HL-60/S4 treated with retinoic acid at 250 ng/mL for 4 days and 3 days (cell line): ENCODE measurements at regions not wholly inside any gene's neighbourhood (a gene's known extent, or its start where the extent isn't known, plus 50 kb on each side); places are given as distances from the start of the nearest gene placed in this dataset.
"Not testable (repeated sequence)": the region's sequence is repeated elsewhere in the genome, so short reads cannot be mapped to it uniquely, and the experiment has no call there.

ENCODE experiments used
- in situ Hi-C: fragments of 300-500 bp; cut with MboI; formaldehyde crosslinking; loops from 2 replicates; pipeline ENCODE4 v1.7.0; 2022; ENCODE audit warnings: low sequenced_read_pairs

DNA sequence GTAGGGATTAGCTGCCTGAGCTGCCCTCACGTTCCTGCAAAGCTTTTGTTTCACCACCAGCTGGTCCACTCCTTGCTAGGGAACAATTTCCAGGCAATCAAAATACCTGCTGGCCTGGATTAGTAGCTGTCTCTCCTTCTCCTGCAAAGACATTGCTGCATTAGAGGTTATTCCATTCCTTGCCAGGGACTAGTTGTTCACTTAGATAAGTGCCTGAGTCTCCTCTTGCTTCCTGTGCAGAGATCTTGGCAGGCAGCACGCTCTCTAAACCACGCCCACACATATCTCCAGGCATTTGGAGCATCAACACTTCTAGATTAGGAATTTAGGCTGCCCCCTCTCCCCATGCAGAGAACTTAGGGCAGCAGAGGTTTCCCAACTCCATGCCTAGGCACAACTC lies 150.4 kb upstream of the SMIM30 start:
- in situ Hi-C loops = no loop called here

DNA sequence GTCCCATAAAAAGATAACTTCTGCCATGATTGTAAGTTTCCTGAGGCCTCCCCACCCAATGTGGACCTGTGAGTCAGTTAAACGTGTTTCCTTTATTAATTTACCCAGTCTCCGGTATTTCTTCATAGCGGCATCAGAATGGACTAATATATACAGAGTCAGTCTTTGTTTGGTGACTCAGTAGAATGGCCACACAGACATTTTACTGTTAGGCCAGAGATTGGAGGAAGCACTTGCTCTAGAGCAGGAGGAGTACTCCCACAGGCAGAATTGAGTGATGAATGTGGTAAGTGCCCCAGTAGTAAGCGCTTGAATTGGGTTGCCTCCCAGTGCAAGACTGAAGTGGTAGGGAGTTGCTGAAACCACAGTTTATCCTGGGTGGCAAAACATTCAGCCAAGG lies 149.5 kb upstream of the SMIM30 start:
- in situ Hi-C loops = no loop called here

DNA sequence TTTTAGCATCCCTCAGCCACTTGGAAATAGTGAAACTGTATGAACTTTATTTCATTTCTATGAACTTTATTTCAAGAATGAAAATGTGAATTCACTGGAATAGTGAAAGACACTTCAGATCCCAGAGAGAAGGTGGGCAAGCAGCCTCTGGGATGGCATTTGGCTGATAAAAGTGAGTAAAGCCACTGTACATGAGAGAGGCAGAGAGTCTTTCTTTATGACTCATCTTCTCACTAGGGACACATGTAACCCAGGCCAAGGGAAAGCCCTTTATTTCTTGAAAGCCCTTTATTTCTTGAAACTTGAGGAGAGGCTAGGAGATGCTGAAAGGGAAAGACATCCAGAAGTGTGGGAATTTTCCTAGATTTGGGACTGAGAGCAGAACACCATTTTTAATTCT lies 148.9 kb upstream of the SMIM30 start:
- in situ Hi-C loops = no loop called here

DNA sequence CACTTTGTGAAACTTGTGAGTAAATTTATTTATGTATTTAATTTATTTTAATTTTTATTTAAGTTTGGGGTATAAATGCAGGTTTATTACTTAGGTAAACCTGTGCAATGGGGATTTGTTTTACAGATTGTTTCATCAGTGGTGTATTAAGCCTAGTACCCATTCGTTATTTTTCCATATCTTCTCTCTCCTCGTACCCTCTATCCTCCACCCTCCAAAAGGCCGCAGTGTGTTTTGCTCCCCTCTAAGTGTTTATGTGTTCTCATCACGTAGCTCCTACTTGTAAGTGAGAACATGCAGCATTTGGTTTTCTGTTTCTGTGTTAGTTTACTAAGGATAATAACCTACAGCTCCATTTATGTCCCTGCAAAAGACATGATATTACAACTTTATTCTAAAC lies 145.4 kb upstream of the SMIM30 start:
- in situ Hi-C loops = no loop called here

DNA sequence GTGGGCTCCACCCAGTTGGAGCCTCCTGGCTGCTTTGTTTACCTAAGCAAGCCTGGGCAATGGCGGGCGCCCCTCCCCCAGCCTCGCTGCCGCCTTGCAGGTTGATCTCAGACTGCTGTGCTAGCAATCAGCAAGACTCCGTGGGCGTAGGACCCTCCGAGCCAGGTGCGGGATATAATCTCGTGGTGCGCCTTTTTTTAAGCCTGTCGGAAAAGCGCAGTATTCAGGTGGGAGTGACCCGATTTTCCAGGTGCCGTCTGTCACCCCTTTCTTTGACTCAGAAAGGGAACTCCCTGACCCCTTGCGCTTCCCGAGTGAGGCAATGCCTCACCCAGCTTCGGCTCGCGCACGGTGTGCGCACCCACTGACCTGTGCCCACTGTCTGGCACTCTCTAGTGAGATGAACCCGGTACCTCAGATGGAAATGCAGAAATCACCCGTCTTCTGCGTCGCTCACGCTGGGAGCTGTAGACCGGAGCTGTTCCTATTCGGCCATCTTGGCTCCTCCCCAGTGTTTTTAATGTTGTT lies 144.9 kb upstream of the SMIM30 start:
- in situ Hi-C loops = not testable (repeated sequence)

DNA sequence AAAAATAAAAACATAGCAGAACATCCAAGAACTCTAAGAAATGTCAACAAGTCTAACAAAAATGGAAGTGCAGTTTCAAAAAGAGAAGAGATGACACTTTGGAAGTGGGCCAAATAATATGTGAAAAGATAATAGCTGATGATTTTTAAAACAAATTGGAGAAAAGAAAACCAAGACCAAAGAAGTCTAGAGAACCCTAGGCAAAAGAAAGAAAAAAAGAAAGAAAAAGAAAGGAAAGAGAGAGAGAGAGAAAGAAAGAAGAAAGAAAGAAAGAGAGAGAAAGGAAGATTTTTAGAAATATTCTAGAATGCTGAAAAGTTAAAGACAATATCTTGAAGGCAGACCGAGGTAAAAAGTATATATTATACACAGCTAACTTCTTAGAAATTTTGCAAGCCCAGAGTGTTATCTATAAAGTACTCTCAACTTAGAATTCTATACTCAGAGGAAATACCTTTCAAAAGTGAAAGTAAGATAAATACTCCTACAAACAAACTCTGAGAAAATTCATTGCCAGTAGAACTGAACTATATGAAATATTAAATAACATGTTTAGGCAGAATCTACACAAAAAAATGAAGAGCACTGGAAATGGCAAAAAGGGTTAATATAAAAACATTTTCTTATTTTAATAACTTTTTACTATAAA lies 138.7 kb upstream of the SMIM30 start:
- in situ Hi-C loops = no loop called here

DNA sequence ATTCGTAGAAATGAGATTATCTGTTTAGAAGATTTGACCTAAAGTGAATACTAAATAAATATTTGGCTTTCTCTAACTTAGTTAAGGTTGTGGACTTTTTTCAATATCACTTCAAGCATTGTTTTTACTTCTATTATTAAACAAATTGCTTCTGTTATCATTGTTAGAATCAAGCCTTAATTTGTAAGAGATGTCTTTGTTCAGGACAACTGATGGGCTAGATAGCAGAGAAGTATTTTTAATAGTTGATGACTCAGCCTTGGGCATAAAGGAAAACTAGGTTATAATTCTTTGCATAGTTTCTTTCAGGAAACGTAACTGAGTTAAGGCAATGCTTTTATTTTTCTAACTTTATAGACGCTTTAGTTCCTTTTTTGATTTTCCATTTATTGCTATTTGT lies 128.8 kb upstream of the SMIM30 start:
- in situ Hi-C loops = no loop called here

DNA sequence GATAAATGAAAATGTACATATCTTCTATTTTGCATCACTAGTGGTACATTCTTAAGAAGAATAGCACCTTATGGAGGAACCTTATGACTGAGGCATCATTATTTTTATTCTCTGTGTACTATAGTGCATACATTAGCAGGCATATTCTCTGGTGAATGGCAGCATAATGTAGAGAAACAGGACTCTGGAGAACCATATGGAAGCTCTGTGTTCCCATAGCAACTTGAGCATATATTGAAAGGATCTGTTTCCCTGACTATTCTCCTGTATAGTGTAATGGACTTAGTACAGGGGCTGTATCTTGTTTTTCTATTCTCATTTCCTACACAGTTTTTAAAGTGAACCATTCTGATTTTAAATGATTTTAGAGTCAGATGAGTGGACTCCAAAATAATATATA lies 128.4 kb upstream of the SMIM30 start:
- in situ Hi-C loops = no loop called here

DNA sequence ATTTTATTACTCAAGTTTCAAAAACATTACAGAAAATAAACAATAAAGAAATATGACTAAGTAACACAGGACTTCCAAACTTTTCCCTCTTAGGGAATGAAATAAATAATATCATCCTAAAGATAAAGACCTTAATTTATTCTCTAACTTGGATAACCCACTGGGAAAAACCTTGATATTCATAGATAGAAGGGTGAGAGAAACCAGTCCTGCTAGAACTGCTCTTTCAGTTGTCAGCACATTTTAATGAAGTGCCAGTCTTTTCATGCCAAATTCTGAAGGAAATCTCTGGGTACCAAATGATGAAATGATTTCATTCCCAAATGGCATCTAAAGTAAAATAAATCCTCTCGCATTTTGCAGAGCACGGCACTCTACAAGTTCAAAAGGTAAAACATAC lies 114.5 kb upstream of the SMIM30 start:
- in situ Hi-C loops = no loop called here

DNA sequence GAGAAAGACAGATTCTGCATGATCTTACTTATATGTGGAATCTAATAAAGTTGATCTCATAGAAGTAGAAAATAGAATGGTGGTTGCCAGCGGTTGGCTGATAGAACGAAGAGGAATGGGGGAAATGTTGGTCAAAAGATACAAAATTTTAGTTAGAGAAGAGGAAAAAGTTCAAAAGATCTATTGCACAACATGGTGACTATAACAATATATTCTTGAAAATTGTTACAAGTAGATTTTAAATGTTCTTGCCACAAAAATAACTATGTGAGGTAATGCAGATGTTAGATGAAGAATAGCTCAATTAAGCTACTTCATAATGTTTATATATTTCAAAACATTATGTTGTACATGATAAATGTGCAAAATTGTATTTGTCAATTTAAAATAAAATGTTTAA lies 112.3 kb upstream of the SMIM30 start:
- in situ Hi-C loops = no loop called here

DNA sequence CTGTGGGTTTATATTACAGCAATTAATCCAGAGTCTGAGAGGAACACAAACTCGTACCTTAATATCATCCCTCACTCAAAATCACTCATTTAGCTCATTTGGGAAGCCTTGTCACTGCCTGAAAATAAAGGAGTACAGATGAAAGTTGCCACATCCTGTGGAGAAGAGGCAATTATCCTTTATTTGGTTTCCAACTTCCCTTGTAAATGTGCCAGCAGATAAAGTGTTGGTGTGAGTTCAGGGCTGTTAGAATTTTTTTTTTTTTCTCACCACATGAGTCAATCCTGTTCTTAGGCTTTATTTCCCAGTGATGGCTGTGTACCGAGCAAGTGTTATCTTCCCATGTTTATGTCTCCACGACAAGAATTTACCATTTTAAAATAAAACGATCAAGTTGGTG lies 99.0 kb upstream of the SMIM30 start:
- in situ Hi-C loops = no loop called here

DNA sequence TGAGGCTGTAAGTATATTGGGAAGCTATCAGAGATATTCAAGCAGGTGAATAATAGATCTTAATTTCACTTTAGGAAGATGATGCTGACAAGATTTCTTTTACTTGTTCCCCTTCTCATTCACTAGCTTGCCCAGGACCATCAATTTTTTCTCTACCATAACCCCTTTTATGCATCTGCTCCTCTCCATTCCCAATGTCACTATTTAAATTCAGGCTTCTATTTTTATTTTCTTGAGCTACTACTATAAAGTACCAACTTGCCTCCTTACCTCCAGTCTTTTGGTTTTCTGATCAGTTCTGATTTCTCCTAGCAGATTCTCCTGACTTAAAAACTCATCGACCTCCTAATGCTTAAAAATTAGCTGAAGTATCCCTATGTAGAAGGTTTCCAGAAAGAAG lies 97.7 kb upstream of the SMIM30 start:
- in situ Hi-C loops = no loop called here

DNA sequence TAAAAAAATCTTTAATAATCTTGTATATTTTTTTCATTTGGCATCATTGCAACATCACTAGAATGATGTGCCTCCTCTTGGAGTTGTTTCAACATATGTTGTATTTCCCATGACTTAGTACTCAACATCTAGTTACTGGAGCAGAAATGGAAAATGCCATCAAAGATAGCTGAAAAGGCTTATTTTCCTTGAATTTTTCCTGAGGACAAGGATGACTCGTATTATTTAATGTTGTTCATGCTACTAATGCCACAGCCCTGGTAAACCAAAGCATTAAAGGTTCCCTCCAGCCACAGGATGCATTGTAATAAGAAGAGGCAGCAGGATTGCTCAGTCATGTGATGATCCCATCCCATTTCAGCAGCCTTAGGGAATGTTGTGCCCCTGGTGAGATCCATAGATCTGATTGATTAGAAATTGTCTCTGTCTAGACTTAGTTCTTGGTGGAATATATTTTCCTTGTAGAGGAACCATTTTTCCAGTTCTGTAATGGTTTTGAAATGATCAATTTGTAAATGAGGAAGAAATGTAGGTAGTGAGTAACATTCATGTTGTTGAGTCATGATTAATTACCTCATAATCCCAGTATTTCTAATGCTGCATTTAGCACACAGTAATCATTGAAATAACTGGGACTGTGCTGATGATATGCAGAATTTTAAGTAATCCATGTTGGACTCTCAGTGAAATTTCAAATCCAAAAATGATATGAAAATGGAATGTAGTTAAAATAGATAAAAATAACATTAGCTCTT lies 91.3 kb upstream of the SMIM30 start:
- in situ Hi-C loops = no loop called here

DNA sequence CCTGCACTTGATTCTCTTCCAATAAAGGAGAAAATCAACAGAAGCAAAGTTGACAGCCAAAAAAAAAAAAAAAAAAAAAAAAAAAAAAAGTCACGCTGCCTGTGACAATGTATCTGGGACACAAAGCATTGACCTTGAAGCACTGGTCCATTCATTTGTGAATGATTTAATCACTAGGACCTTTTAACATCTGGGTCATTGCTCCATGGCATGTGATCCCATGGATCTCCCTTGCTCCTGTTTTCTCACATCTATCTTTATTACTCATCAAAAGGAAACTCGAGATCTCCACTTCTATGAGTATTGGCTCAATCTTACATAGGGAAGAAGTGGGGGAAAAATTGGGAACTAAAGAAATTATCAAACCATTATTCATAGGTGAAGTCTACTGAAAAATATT lies 89.6 kb upstream of the SMIM30 start:
- in situ Hi-C loops = no loop called here

DNA sequence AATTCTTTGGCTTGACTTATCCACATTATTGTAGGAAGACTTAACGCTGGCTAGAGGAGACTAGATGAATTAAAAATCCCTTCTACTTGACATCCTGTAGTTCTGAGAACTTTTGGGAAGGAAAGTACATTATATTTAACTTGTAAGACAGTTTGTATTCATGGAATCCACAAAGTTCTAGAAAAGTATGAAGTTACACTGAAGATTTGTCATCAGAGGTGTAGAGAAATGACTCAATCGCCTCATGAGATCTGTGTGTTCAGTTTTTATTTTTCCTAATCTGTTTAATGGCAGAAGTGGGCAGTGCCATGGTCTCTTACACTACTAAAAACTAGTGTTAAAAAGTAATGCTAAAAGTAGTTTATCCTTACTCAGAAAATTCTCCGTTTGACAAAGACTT lies 89.1 kb upstream of the SMIM30 start:
- in situ Hi-C loops = no loop called here

DNA sequence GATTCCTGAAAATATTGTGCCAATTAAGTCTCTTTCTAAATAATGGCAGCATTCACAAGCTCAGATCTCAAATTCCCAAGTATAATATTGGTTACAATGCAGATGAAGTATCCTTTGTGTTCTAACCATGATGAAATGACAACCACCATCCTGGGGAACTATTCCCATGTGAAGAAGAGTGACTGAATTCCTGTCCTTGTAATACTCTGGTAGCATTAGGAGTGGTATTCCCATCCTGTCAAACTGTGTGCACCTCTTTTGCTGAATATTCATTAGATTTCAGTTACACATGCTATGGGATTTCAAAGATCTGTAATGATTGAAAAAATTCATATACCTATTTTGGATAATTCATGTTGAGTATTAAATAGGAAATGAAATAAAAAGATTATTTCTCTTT lies 86.1 kb upstream of the SMIM30 start:
- in situ Hi-C loops = no loop called here

DNA sequence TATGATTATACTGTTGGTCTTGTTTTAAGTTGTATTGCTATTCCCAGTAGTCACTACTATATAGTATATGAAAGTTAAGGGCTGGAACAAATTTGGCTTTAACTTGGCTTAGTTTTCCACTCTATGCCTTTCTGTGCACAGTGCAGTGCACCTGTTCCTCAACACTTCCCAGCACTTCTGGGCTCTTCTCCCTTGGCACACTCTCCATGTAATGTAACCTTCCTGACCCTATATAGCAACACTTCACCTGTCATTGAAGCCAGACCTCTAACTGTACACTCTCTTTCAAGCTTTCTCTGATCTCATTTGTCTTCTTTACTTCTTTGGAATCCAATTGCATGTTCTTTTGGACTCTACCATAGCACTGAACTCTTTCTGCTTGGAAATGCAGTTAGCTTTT lies 83.9 kb upstream of the SMIM30 start:
- in situ Hi-C loops = no loop called here

DNA sequence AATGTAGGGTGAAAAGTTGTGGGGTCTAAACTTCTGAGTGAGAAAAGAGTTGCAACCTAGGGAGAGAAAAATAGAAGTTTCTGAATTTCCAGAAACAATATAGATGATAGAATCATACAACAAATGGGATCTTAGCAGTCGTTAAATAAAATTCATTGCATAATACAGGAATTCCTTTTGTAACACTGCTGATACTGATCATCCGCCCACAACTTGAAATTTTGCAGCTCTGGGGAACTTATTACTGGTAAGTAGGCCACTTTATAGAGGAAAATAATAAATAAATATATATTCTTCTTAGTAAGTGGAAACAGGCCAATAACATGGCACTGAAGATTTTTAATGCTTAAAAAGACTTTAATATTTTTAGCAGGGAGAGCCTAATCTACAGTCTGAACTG lies 81.9 kb upstream of the SMIM30 start:
- in situ Hi-C loops = no loop called here

DNA sequence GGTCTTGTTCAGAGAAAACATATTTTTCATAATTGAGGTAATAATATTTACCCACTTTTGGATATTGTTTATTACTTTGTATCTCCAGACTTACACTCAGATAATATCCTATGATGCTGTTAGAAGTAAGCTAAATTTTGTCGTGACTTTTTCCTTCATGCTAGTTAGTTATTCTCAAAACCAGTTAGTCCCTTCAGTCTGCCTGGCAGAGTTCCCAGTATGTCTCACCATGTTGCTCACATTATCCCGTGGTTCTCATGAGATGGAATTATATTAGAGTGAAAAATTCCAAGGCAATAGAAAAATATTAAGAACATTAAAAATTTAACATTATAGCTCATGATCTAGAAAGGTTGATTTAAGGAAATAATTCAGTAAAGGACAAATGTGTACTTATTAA lies 81.5 kb upstream of the SMIM30 start:
- in situ Hi-C loops = no loop called here

DNA sequence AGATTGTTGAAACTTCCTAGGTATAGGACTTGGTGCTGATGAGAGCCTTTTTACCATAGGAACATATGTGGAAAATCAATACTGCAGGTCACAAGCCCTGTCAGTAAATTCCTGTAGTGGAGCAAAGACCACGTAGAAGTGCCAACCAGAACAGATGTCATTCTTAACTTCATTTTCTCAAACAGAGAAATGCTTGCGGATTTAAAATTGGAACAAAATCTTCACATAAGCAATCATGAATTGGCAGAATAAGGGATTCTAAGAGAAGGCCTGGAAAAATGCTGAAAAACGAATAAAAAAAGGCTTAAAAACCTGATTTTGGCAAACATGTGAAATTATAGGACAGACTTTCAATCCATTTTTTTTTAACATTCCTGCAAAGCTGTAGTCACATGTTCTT lies 80.8 kb upstream of the SMIM30 start:
- in situ Hi-C loops = no loop called here

DNA sequence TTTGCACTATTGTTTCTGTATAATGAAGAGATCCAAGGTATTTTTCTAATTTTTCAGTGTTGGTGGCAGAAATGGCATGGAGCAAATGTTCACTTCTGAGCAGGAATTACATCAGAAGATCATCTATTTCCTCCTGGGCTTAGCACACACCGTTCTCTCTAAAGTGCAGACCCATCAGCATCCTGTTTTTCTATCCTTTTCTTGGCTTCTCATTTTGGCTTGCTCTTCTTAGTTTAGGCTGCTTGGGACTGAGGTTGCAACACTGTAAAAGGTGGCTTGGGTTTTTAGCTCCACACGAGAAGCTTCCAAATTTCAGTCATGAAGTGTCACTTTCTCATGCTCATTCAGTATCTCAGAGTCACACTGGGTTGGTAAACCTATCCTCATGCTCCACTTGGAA lies 79.9 kb upstream of the SMIM30 start:
- in situ Hi-C loops = no loop called here

DNA sequence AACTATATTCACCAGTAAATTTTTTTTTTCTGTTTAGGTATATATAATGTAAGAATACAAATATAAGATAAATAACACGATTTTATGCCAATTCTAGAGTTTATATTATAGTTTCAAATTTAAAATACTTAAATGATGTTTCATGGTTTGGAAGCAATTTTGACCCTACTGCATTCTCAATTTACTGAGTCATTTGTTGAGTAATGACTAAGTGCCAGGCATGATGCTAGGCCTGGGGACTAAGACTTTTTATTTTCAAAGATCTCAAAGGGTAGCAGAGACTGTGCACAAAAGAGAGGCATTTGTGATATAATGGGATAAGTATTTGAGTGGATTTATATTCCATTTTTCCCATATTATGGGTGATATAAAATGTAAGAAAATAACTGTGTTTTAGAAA lies 78.9 kb upstream of the SMIM30 start:
- in situ Hi-C loops = no loop called here

DNA sequence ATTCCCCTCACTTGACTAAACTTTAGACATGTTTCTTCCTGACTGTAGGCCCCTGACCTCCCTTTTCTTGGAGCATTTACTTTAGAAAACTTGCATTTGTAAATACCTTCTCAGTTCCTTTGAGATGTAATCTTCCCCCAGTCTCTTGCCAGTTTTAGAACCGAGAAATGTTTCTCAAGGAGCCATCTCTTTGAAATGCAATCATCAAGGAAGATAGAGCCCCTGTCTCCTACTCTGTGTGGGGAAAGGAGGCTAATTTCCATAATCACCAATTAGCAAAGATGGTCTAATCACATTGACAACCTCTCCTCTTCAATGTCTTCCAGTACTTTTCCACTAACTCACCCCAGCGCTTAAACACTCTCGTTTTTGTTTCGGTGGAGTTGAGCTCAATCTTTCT lies 70.0 kb upstream of the SMIM30 start:
- in situ Hi-C loops = no loop called here
